Prostate gland (tissue), 2 donors: ENCODE measurements at regions not wholly inside any gene's neighbourhood (a gene's known extent, or its start where the extent isn't known, plus 50 kb on each side); places are given as distances from the start of the nearest gene placed in this dataset.

Source experiments
- DNase-seq: peaks from one replicate; pipeline ENCODE4 v3.0.0-alpha.2; 2019; ENCODE audit warnings: low spot score
- H3K27ac ChIP-seq, 2 donors: fragments of 200-600 bp; sonication (generic); 2 replicates each; pipeline ENCODE4 v1.5.1; 2017 to 2019
- H3K27me3 ChIP-seq: fragments of 200-600 bp; sonication (generic); replicated peaks from 2 replicates; pipeline ENCODE4 v1.5.1; 2019; ENCODE audit not compliant: insufficient read depth
- H3K36me3 ChIP-seq, 2 donors: fragments of 200-600 bp; sonication (generic); 1 replicate in 1 of 2; 2 replicates in 1 of 2; pipeline versions ENCODE4 v1.5.1 to v1.8.1; 2017 to 2019
- H3K4me1 ChIP-seq: fragments of 200-600 bp; sonication (generic); replicated peaks from 2 replicates; pipeline ENCODE4 v1.5.1; 2019
- H3K4me3 ChIP-seq, 2 donors: fragments of 200-600 bp; sonication (generic); 2 replicates each; pipeline ENCODE4 v1.5.1; 2017 to 2019
- H3K9me3 ChIP-seq: fragments of 200-600 bp; sonication (generic); 2 replicates; pipeline ENCODE4 v1.5.1; 2017
- POLR2A ChIP-seq: fragments of 450-650 bp; IDR thresholded peaks from one replicate; pipeline ENCODE4 v1.6.1; 2016; ENCODE audit warnings: antibody characterized with exemption, mild to moderate bottlenecking
- POLR2AphosphoS5 ChIP-seq: sonication (generic); formaldehyde crosslinking; IDR thresholded peaks from one replicate; pipeline ENCODE4 v1.6.1; 2017; ENCODE audit warnings: antibody characterized with exemption
- WGBS: methylation state at CpG from one replicate; pipeline ENCODE4 v1.1.5; 2018; 5-methylcytosine and 5-hydroxymethylcytosine counted together
- intact Hi-C: fragments of 100-400 bp; cut with DNase I; formaldehyde crosslinking; loops from one replicate; pipeline ENCODE4 v1.14.2; 2022
- TF ChIP-seq, protein P1 (sequence below), 4 experiments: fragments of 200-600 bp in 2 of 4; fragments of 450-650 bp in 2 of 4; sonication (generic) in 2 of 4; IDR thresholded peaks; 1 replicate in 3 of 4; 2 replicates in 1 of 4; pipeline ENCODE4 v1.5.1; 2016 to 2019; ENCODE audit warnings: antibody characterized with exemption in 4 of 4, mild to moderate bottlenecking in 2 of 4, moderate library complexity in 2 of 4

- Histone ChIP-seq H3K4me1 (no peaks in the 10 kb centered on the region), H3K4me3 (no peak overlapping the region), H3K9me3 (no peaks in the 10 kb centered on the region), H3K36me3 (no peaks in the 10 kb centered on the region), H3K27ac (no peak overlapping the region), H3K27me3 (no peaks in the 10 kb centered on the region)
- DNase-seq = no peak
- TF ChIP-seq, protein P1, sequence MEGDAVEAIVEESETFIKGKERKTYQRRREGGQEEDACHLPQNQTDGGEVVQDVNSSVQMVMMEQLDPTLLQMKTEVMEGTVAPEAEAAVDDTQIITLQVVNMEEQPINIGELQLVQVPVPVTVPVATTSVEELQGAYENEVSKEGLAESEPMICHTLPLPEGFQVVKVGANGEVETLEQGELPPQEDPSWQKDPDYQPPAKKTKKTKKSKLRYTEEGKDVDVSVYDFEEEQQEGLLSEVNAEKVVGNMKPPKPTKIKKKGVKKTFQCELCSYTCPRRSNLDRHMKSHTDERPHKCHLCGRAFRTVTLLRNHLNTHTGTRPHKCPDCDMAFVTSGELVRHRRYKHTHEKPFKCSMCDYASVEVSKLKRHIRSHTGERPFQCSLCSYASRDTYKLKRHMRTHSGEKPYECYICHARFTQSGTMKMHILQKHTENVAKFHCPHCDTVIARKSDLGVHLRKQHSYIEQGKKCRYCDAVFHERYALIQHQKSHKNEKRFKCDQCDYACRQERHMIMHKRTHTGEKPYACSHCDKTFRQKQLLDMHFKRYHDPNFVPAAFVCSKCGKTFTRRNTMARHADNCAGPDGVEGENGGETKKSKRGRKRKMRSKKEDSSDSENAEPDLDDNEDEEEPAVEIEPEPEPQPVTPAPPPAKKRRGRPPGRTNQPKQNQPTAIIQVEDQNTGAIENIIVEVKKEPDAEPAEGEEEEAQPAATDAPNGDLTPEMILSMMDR (IDR thresholded peaks at IDR 0.05) = no peak
- no peak for TF ChIP-seq POLR2AphosphoS5
- no peak for TF ChIP-seq POLR2A
- 89% methylated on average over 16 of the region's 16 CpGs for WGBS
- intact Hi-C loops = no loop called here
Measured at GRCh38 chr20:60200305-60200918, 242.2 kb downstream of the CDH26 start.

GRCh38 chr20:60201198-60201835 lies 243.1 kb downstream of the CDH26 start:
- WGBS = 91% methylated on average over 2 of the region's 2 CpGs
- TF ChIP-seq, protein P1 (IDR thresholded peaks at IDR 0.05) = no peak
- TF ChIP-seq POLR2A (no peak), POLR2AphosphoS5 (no peak)
- H3K4me1 ChIP-seq = no peaks in the 10 kb centered on the region
- no peaks in the 10 kb centered on the region for H3K27me3 ChIP-seq
- H3K9me3 ChIP-seq = no peaks in the 10 kb centered on the region
- no peak for DNase-seq
- H3K36me3 ChIP-seq = no peaks in the 10 kb centered on the region
- H3K27ac ChIP-seq = no peak overlapping the region
- intact Hi-C loops = no loop called here
- H3K4me3 ChIP-seq = no peak overlapping the region

DNA sequence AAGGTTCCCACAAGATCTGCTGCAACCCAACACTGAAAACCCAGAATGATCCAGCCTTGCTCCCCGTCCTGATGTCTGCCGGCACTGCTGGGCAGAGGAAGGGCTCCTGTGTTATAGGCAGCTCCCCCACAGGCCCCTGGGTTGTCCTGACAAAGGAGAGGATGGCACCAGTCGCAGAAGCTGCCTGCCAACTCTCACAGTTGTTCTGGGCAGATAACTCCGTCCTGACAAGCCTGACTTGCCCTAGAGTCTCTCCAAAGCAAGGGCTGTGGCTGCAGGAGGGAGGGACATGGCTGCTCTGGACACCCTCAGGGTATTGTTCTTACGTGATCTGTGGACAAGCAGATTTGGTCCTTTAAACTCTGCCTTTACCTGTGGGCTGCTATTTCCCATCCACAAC lies 243.8 kb downstream of the CDH26 start:
- H3K4me1 ChIP-seq = no peaks in the 10 kb centered on the region
- TF ChIP-seq POLR2AphosphoS5 (no peak), POLR2A (no peak)
- TF ChIP-seq, protein P1 (IDR thresholded peaks at IDR 0.05) = no peak
- no peaks in the 10 kb centered on the region for H3K9me3 ChIP-seq
- DNase-seq = no peak
- no peaks in the 10 kb centered on the region for H3K27me3 ChIP-seq
- intact Hi-C loops = no loop called here
- WGBS = 56% methylated on average over 5 of the region's 5 CpGs
- no peak overlapping the region for H3K27ac ChIP-seq
- H3K36me3 ChIP-seq = no peaks in the 10 kb centered on the region
- no peak overlapping the region for H3K4me3 ChIP-seq

- Histone ChIP-seq H3K36me3 (no peaks in the 10 kb centered on the region), H3K27ac (no peak overlapping the region), H3K27me3 (no peaks in the 10 kb centered on the region), H3K9me3 (no peaks in the 10 kb centered on the region), H3K4me3 (no peak overlapping the region), H3K4me1 (no peaks in the 10 kb centered on the region)
- no peak for DNase-seq
- intact Hi-C loops = no loop called here
- 57% methylated on average over 6 of the region's 6 CpGs for WGBS
- TF ChIP-seq POLR2AphosphoS5 = no peak
- TF ChIP-seq POLR2A = no peak
- TF ChIP-seq, protein P1 (IDR thresholded peaks at IDR 0.05) = no peak
Measured at GRCh38 chr20:60203451-60203850, 245.2 kb downstream of the CDH26 start.

DNA sequence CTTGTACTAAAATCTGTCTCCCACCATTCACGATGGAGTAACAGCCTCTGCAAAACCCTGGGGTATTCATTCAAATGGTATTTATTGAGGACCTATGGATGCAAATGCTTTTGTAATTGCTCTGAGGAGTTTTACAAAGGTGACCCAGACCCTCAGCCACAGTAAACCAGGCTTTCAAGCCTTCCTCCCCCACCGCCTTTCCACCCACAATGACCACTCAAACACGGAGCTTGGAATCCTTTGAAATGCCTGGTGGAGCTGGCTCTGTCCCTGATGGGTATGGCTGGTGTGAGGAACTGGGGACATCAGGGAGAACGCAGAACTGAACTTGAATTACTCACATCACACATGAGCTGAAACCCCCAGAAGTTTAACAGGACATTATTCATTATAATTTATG lies 246.4 kb downstream of the CDH26 start:
- intact Hi-C loops = no loop called here
- TF ChIP-seq, protein P1 (IDR thresholded peaks at IDR 0.05) = no peak
- TF ChIP-seq POLR2A (no peak), POLR2AphosphoS5 (no peak)
- no peaks in the 10 kb centered on the region for H3K9me3 ChIP-seq
- H3K27ac ChIP-seq = no peak overlapping the region
- no peaks in the 10 kb centered on the region for H3K4me1 ChIP-seq
- 73% methylated on average over 4 of the region's 4 CpGs for WGBS
- no peaks in the 10 kb centered on the region for H3K36me3 ChIP-seq
- H3K4me3 ChIP-seq = no peak overlapping the region
- no peaks in the 10 kb centered on the region for H3K27me3 ChIP-seq
- no peak for DNase-seq
